HCT116 (cell line): ENCODE measurements at regions not wholly inside any gene's neighbourhood (a gene's known extent, or its start where the extent isn't known, plus 50 kb on each side); places are given as distances from the start of the nearest gene placed in this dataset.

Source experiments
- EGR1 ChIP-seq: IDR thresholded peaks from 2 replicates; pipeline ENCODE4 v1.6.1; 2012; ENCODE audit warnings: low read depth
- TF ChIP-seq, protein P1 (sequence below), 3 experiments: fragments of 200-600 bp in 1 of 3; sonication (generic) in 1 of 3; IDR thresholded peaks in 2 of 3; conservative IDR thresholded peaks in 1 of 3; 2 replicates each; pipeline ENCODE4 v1.5.1; 2012 to 2017; ENCODE audit warnings: low read depth in 2 of 3, low read length in 2 of 3, antibody characterized with exemption in 1 of 3, borderline replicate concordance in 1 of 3, control low read depth in 1 of 3, mild to moderate bottlenecking in 1 of 3, mixed read lengths in 1 of 3, mixed run types in 1 of 3, moderate library complexity in 1 of 3; ENCODE audit not compliant: insufficient read depth in 1 of 3

DNA sequence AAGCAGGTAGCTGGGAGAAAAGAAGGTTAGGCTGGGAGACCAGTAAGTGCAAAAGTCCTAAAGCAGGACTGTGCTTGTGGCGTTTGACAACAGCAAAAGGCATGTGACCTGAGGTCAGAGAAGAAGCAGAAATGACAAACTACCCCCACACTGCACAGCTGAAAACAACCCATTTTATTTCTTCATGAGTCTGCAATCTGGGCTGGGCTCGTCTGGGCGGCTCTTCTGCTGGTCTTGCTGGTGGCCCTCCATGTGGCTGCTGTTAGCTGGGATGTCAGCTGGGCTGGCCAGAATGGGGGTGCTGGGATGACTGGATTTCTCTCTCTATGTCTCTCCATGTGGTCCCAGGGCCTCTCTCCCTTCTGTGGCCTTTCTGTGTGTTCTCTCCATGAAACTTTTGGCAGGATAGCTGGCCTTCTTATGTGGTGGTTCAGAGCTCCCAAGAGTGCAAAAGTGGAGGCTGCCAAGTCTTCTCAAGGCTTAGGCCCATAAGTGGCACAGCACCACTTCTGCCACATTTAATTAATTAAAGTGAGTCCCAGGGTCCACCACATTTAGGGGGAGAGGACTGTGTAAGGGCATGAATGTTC is 128.6 kb downstream of the RIPK4 start:
- TF ChIP-seq EGR1: no peak
- TF ChIP-seq, protein P1, sequence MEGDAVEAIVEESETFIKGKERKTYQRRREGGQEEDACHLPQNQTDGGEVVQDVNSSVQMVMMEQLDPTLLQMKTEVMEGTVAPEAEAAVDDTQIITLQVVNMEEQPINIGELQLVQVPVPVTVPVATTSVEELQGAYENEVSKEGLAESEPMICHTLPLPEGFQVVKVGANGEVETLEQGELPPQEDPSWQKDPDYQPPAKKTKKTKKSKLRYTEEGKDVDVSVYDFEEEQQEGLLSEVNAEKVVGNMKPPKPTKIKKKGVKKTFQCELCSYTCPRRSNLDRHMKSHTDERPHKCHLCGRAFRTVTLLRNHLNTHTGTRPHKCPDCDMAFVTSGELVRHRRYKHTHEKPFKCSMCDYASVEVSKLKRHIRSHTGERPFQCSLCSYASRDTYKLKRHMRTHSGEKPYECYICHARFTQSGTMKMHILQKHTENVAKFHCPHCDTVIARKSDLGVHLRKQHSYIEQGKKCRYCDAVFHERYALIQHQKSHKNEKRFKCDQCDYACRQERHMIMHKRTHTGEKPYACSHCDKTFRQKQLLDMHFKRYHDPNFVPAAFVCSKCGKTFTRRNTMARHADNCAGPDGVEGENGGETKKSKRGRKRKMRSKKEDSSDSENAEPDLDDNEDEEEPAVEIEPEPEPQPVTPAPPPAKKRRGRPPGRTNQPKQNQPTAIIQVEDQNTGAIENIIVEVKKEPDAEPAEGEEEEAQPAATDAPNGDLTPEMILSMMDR (IDR thresholded peaks at IDR 0.05 in 2 of 3, conservative IDR thresholded peaks at IDR 0.05 in 1 of 3; ENCODE audit: borderline replicate concordance in 1 of 3, insufficient read depth in 1 of 3, low read depth in 2 of 3, low read length in 2 of 3): no peak
